Activated T-cell treated with anti-CD3 and anti-CD28 coated beads, Interleukin-2, amount 50 U/mL, for 24 hours (primary cell): ENCODE measurements at regions not wholly inside any gene's neighbourhood (a gene's known extent, or its start where the extent isn't known, plus 50 kb on each side); places are given as distances from the start of the nearest gene placed in this dataset.
"Not testable (repeated sequence)": the region's sequence is repeated elsewhere in the genome, so short reads cannot be mapped to it uniquely, and the experiment has no call there.

Experiments
- DNase-seq: peaks from one replicate; pipeline ENCODE4 v3.0.0-alpha.2; 2020
- H3K27ac Mint-ChIP-seq: 2 replicates; pipeline ENCODE4 v1.8.0; 2020; ENCODE audit warnings: mild to moderate bottlenecking, mixed read lengths
- H3K27me3 Mint-ChIP-seq: 2 replicates; pipeline ENCODE4 v1.8.0; 2020; ENCODE audit warnings: mixed read lengths
- H3K36me3 Mint-ChIP-seq: 2 replicates; pipeline ENCODE4 v1.8.0; 2020; ENCODE audit warnings: low read depth, mixed read lengths
- H3K4me1 Mint-ChIP-seq: 2 replicates; pipeline ENCODE4 v1.8.0; 2020; ENCODE audit warnings: low read depth, mixed read lengths
- H3K4me3 Mint-ChIP-seq: 2 replicates; pipeline ENCODE4 v1.8.0; 2020; ENCODE audit warnings: mild to moderate bottlenecking, moderate library complexity, mixed read lengths
- H3K9me3 Mint-ChIP-seq: 2 replicates; pipeline ENCODE4 v1.8.0; 2020; ENCODE audit warnings: mixed read lengths

- H3K27ac Mint-ChIP-seq, result no peak overlapping the region
- peaks cover 9% of the 10 kb centered on the region for H3K9me3 Mint-ChIP-seq
- H3K36me3 Mint-ChIP-seq, result no peaks in the 10 kb centered on the region
- no peak for DNase-seq
- H3K27me3 Mint-ChIP-seq, result no peaks in the 10 kb centered on the region
- no peak overlapping the region for H3K4me3 Mint-ChIP-seq
- H3K4me1 Mint-ChIP-seq, result no peaks in the 10 kb centered on the region
These were observed 1707.8 kb downstream of the GRIK2 start for GRCh38 chr6:103101267-103101666.

GRCh38 chr6:103092414-103092813 lies 1698.9 kb downstream of the GRIK2 start:
- not testable (repeated sequence) for H3K4me3 Mint-ChIP-seq

GRCh38 chr6:103085801-103086200 lies 1692.3 kb downstream of the GRIK2 start:
- Mint-ChIP-seq H3K4me3 (no peak overlapping the region), H3K27ac (no peak overlapping the region), H3K27me3 (no peaks in the 10 kb centered on the region), H3K4me1 (no peaks in the 10 kb centered on the region), H3K36me3 (no peaks in the 10 kb centered on the region), H3K9me3 (peaks cover 3% of the 10 kb centered on the region)
- DNase-seq, result no peak

More at GRCh38 chr6:103092414-103092813, 1698.9 kb downstream of the GRIK2 start:
- DNase-seq, H3K9me3 Mint-ChIP-seq, H3K4me1 Mint-ChIP-seq, H3K27ac Mint-ChIP-seq, H3K36me3 Mint-ChIP-seq, H3K27me3 Mint-ChIP-seq: not testable (repeated sequence)

GRCh38 chr6:103081876-103082630 lies 1688.5 kb downstream of the GRIK2 start:
- DNase-seq, result no peak
- Mint-ChIP-seq H3K4me1 (no peaks in the 10 kb centered on the region), H3K27me3 (no peaks in the 10 kb centered on the region), H3K9me3 (peaks cover 7% of the 10 kb centered on the region), H3K27ac (no peak overlapping the region), H3K36me3 (no peaks in the 10 kb centered on the region), H3K4me3 (no peak overlapping the region)

GRCh38 chr6:103081126-103081525 lies 1687.6 kb downstream of the GRIK2 start:
- Mint-ChIP-seq H3K4me3 (no peak overlapping the region), H3K27ac (no peak overlapping the region), H3K27me3 (no peaks in the 10 kb centered on the region), H3K36me3 (no peaks in the 10 kb centered on the region), H3K4me1 (no peaks in the 10 kb centered on the region), H3K9me3 (peaks cover 7% of the 10 kb centered on the region)
- no peak for DNase-seq

GRCh38 chr6:103080497-103080896 lies 1687.0 kb downstream of the GRIK2 start:
- H3K4me3 Mint-ChIP-seq, result no peak overlapping the region
- DNase-seq, result no peak
- H3K4me1 Mint-ChIP-seq, result no peaks in the 10 kb centered on the region
- H3K27ac Mint-ChIP-seq, result no peak overlapping the region
- no peaks in the 10 kb centered on the region for H3K27me3 Mint-ChIP-seq
- H3K9me3 Mint-ChIP-seq, result peaks cover 7% of the 10 kb centered on the region
- no peaks in the 10 kb centered on the region for H3K36me3 Mint-ChIP-seq

- H3K4me1 Mint-ChIP-seq, result no peaks in the 10 kb centered on the region
- no peaks in the 10 kb centered on the region for H3K36me3 Mint-ChIP-seq
- no peak overlapping the region for H3K27ac Mint-ChIP-seq
- H3K4me3 Mint-ChIP-seq, result no peak overlapping the region
- H3K27me3 Mint-ChIP-seq, result no peaks in the 10 kb centered on the region
- H3K9me3 Mint-ChIP-seq, result peaks cover 7% of the 10 kb centered on the region
- DNase-seq, result no peak
These were observed 1686.4 kb downstream of the GRIK2 start for GRCh38 chr6:103079867-103080266.

- no peak for DNase-seq
- no peaks in the 10 kb centered on the region for H3K36me3 Mint-ChIP-seq
- H3K4me1 Mint-ChIP-seq, result no peaks in the 10 kb centered on the region
- H3K4me3 Mint-ChIP-seq, result no peak overlapping the region
- H3K9me3 Mint-ChIP-seq, result peaks cover 13% of the 10 kb centered on the region
- H3K27me3 Mint-ChIP-seq, result no peaks in the 10 kb centered on the region
- H3K27ac Mint-ChIP-seq, result no peak overlapping the region
These were observed 1668.6 kb downstream of the GRIK2 start for GRCh38 chr6:103062136-103062535.

GRCh38 chr6:103047567-103047966 lies 1654.1 kb downstream of the GRIK2 start:
- Mint-ChIP-seq H3K36me3 (no peaks in the 10 kb centered on the region), H3K4me1 (no peaks in the 10 kb centered on the region), H3K4me3 (no peak overlapping the region), H3K9me3 (peaks cover 9% of the 10 kb centered on the region), H3K27me3 (no peaks in the 10 kb centered on the region), H3K27ac (no peak overlapping the region)
- DNase-seq, result no peak

- no peak overlapping the region for H3K4me3 Mint-ChIP-seq
- no peaks in the 10 kb centered on the region for H3K36me3 Mint-ChIP-seq
- no peak for DNase-seq
- H3K4me1 Mint-ChIP-seq, result no peaks in the 10 kb centered on the region
- H3K27me3 Mint-ChIP-seq, result no peaks in the 10 kb centered on the region
- H3K9me3 Mint-ChIP-seq, result no peaks in the 10 kb centered on the region
- H3K27ac Mint-ChIP-seq, result no peak overlapping the region
These were observed 1648.8 kb downstream of the GRIK2 start for GRCh38 chr6:103042336-103042735.

GRCh38 chr6:103036846-103037245 lies 1643.3 kb downstream of the GRIK2 start:
- DNase-seq, result no peak
- Mint-ChIP-seq H3K4me3 (no peak overlapping the region), H3K27me3 (no peaks in the 10 kb centered on the region), H3K36me3 (no peaks in the 10 kb centered on the region), H3K27ac (no peak overlapping the region), H3K9me3 (no peaks in the 10 kb centered on the region), H3K4me1 (no peaks in the 10 kb centered on the region)

- Mint-ChIP-seq H3K36me3 (no peaks in the 10 kb centered on the region), H3K9me3 (peaks cover 3% of the 10 kb centered on the region), H3K27ac (no peak overlapping the region), H3K27me3 (no peaks in the 10 kb centered on the region), H3K4me1 (no peaks in the 10 kb centered on the region), H3K4me3 (no peak overlapping the region)
- no peak for DNase-seq
These were observed 1633.9 kb downstream of the GRIK2 start for GRCh38 chr6:103027271-103027931.

- Mint-ChIP-seq H3K4me3 (no peak overlapping the region), H3K9me3 (peaks cover 5% of the 10 kb centered on the region), H3K27ac (no peak overlapping the region), H3K4me1 (no peaks in the 10 kb centered on the region), H3K27me3 (no peaks in the 10 kb centered on the region), H3K36me3 (no peaks in the 10 kb centered on the region)
- no peak for DNase-seq
These were observed 1624.9 kb downstream of the GRIK2 start for GRCh38 chr6:103018426-103018825.

GRCh38 chr6:103017878-103018277 lies 1624.4 kb downstream of the GRIK2 start:
- no peak for DNase-seq
- no peak overlapping the region for H3K4me3 Mint-ChIP-seq
- H3K4me1 Mint-ChIP-seq, result no peaks in the 10 kb centered on the region
- H3K9me3 Mint-ChIP-seq, result peaks cover 5% of the 10 kb centered on the region
- no peak overlapping the region for H3K27ac Mint-ChIP-seq
- H3K27me3 Mint-ChIP-seq, result no peaks in the 10 kb centered on the region
- H3K36me3 Mint-ChIP-seq, result no peaks in the 10 kb centered on the region

- no peak for DNase-seq
- no peak overlapping the region for H3K27ac Mint-ChIP-seq
- H3K4me3 Mint-ChIP-seq, result no peak overlapping the region
- H3K9me3 Mint-ChIP-seq, result peaks cover 15% of the 10 kb centered on the region
- no peaks in the 10 kb centered on the region for H3K4me1 Mint-ChIP-seq
- no peaks in the 10 kb centered on the region for H3K36me3 Mint-ChIP-seq
- no peaks in the 10 kb centered on the region for H3K27me3 Mint-ChIP-seq
These were observed 1618.1 kb downstream of the GRIK2 start for GRCh38 chr6:103011605-103012004.
